ENCODE measurements at regions not wholly inside any gene's neighbourhood (a gene's known extent, or its start where the extent isn't known, plus 50 kb on each side); places are given as distances from the start of the nearest gene placed in this dataset.

DNA sequence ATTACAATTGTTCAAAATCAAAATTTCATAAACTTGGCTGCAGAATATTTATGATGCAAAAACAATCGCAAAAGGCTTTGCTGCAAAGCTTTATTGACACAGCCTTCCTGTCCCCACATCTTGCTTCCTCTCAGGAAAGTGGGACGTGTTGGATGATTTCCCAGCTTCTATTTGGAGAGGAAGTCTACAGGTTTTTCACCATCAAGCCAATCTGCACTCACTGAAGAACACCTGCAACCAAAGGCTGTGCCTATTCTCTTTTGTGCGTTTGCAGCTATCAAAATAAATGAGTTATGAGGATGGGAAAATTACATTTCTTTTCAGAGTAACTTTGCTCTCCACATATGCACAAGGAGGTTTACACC is 214.4 kb downstream of the PLK2 start:
- Mint-ChIP-seq H3K4me1 (ENCODE audit: low read depth, unreplicated experiment) (peaks cover 19% of the 10 kb centered on the region), H3K9me3 (ENCODE audit: unreplicated experiment) (no peaks in the 10 kb centered on the region), H3K4me3 (ENCODE audit: unreplicated experiment) (no peak overlapping the region), H3K27ac (ENCODE audit: unreplicated experiment) (no peak overlapping the region), H3K36me3 (ENCODE audit: insufficient read depth, unreplicated experiment) (no peaks in the 10 kb centered on the region), H3K27me3 (ENCODE audit: insufficient read depth, unreplicated experiment) (no peaks in the 10 kb centered on the region)
- intact Hi-C loops (cut with micrococcal nuclease; ENCODE audit: unreplicated experiment) = no loop called here
- no TSS peak for BruUV-seq (replicated peaks)
- TF ChIP-seq CTCF (IDR thresholded peaks at IDR 0.05; ENCODE audit: insufficient read depth in 1 of 2, low read depth in 1 of 2, low read length in 1 of 2, severe bottlenecking in 1 of 2, unreplicated experiment in 1 of 2) = no peak
- Histone ChIP-seq H3K4me3 (ENCODE audit: low read depth, low read length) (no peak overlapping the region), H3K36me3 (ENCODE audit: control insufficient read depth, insufficient read depth, low read length) (no peaks in the 10 kb centered on the region), H3K4me1 (peaks cover 3% of the 10 kb centered on the region), H3K9me3 (no peaks in the 10 kb centered on the region), H3K27me3 (replicated peaks; ENCODE audit: control insufficient read depth, insufficient read depth, low read length) (no peaks in the 10 kb centered on the region)
- CTCF ChIA-PET = interaction anchor here (0.5 kb wide), 1 partner anchor 513 kb away, joined by 4 read pairs; no protein-coding TSS in a partner anchor
- POLR2A ChIA-PET = no interaction called here
- no peak for DNase-seq

DNA sequence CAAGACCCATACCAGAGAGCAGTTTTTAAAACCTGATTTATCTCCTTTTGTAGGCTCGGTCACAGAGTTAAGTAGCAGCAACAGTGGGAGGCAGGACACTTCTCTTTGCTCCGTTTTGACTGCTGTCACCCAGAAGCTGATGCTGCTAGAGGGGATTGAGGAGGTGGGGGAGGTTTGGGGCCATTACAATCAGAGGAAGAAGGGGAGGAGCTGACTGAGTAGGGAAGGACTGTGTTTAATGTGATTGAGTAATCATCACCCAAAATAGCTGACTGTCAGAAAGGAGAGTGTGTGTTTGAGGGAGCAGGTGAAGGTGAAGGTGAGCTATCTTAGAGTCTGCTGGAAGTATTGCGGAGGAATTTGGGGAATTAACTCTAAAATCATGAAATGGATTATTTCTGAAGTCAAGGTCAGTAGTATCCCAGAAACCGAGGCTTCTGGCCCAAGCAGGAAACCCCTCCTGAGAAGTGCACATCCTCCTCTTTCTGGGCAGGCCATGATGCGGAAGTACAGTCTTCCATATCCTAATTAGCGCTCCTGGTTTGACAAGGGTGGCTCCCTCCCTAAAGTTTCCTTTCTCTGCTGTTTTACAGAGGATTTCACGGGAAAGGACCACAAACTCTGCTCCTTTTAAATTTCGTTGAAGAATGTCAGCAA is 214.9 kb downstream of the PLK2 start:
- no peak for TF ChIP-seq CTCF (IDR thresholded peaks at IDR 0.05; ENCODE audit: insufficient read depth in 1 of 2, low read depth in 1 of 2, low read length in 1 of 2, severe bottlenecking in 1 of 2, unreplicated experiment in 1 of 2)
- CTCF ChIA-PET = no interaction called here
- Mint-ChIP-seq H3K27ac (ENCODE audit: unreplicated experiment) (no peak overlapping the region), H3K4me1 (ENCODE audit: low read depth, unreplicated experiment) (peaks cover 19% of the 10 kb centered on the region), H3K36me3 (ENCODE audit: insufficient read depth, unreplicated experiment) (no peaks in the 10 kb centered on the region), H3K9me3 (ENCODE audit: unreplicated experiment) (no peaks in the 10 kb centered on the region), H3K27me3 (ENCODE audit: insufficient read depth, unreplicated experiment) (no peaks in the 10 kb centered on the region), H3K4me3 (ENCODE audit: unreplicated experiment) (no peak overlapping the region)
- Histone ChIP-seq H3K27me3 (replicated peaks; ENCODE audit: control insufficient read depth, insufficient read depth, low read length) (no peaks in the 10 kb centered on the region), H3K4me3 (ENCODE audit: low read depth, low read length) (no peak overlapping the region), H3K36me3 (ENCODE audit: control insufficient read depth, insufficient read depth, low read length) (no peaks in the 10 kb centered on the region), H3K4me1 (0 out of 2 replicates have a peak, but pooled peaks cover 1% of the 10 kb centered on the region), H3K9me3 (no peaks in the 10 kb centered on the region)
- DNase-seq = no peak
- POLR2A ChIA-PET = no interaction called here
- intact Hi-C loops (cut with micrococcal nuclease; ENCODE audit: unreplicated experiment) = no loop called here
- no TSS peak for BruUV-seq (replicated peaks)

- no peaks in the 10 kb centered on the region for H3K27me3 ChIP-seq (replicated peaks; ENCODE audit: control insufficient read depth, insufficient read depth, low read length)
- H3K27me3 Mint-ChIP-seq (ENCODE audit: insufficient read depth, unreplicated experiment) = no peaks in the 10 kb centered on the region
- DNase-seq = no peak
- no peak for TF ChIP-seq CTCF (IDR thresholded peaks at IDR 0.05; ENCODE audit: insufficient read depth in 1 of 2, low read depth in 1 of 2, low read length in 1 of 2, severe bottlenecking in 1 of 2, unreplicated experiment in 1 of 2)
- no peaks in the 10 kb centered on the region for H3K9me3 ChIP-seq
- intact Hi-C loops (cut with micrococcal nuclease; ENCODE audit: unreplicated experiment) = no loop called here
- no peak overlapping the region for H3K4me3 ChIP-seq (ENCODE audit: low read depth, low read length)
- ChIA-PET CTCF (no interaction called here), POLR2A (no interaction called here)
- H3K36me3 ChIP-seq (ENCODE audit: control insufficient read depth, insufficient read depth, low read length) = no peaks in the 10 kb centered on the region
- H3K4me1 ChIP-seq = 0 out of 2 replicates have a peak, but pooled peaks cover 7% of the 10 kb centered on the region
- no peaks in the 10 kb centered on the region for H3K36me3 Mint-ChIP-seq (ENCODE audit: insufficient read depth, unreplicated experiment)
- no peak overlapping the region for H3K4me3 Mint-ChIP-seq (ENCODE audit: unreplicated experiment)
- no TSS peak for BruUV-seq (replicated peaks)
- H3K9me3 Mint-ChIP-seq (ENCODE audit: unreplicated experiment) = no peaks in the 10 kb centered on the region
- H3K27ac Mint-ChIP-seq (ENCODE audit: unreplicated experiment) = no peak overlapping the region
- peaks cover 21% of the 10 kb centered on the region for H3K4me1 Mint-ChIP-seq (ENCODE audit: low read depth, unreplicated experiment)
Observed at GRCh38 chr5:58241389-58241788, 218.5 kb downstream of the PLK2 start.
